ENCODE measurements at regions not wholly inside any gene's neighbourhood (a gene's known extent, or its start where the extent isn't known, plus 50 kb on each side); places are given as distances from the start of the nearest gene placed in this dataset.
A peak's percentile ranks its signal among the peaks of the same experiment; 100 is the strongest.

DNA sequence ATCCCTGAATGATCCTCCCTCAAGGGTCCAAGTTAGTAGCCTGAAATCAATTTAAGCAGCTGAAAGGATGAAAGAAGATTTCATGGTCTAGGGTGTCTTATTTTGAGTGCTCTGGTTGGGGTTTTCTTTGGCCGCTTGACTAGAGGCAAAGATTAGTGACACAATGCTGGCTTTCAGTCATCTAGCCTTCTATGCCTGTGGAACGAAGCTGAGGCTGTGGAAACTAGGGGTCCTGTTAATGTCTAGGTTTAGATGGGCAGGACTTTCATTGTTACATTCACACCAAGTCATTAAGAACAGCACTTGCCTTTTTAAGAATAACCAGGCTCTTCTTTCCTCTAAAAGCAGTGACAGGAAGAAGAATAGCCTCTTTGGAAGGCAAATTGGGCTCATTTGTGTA lies 253.8 kb upstream of the E2F7 start:
- no peak for DNase-seq (ENCODE audit: low read depth)
- TF ChIP-seq, protein P1, sequence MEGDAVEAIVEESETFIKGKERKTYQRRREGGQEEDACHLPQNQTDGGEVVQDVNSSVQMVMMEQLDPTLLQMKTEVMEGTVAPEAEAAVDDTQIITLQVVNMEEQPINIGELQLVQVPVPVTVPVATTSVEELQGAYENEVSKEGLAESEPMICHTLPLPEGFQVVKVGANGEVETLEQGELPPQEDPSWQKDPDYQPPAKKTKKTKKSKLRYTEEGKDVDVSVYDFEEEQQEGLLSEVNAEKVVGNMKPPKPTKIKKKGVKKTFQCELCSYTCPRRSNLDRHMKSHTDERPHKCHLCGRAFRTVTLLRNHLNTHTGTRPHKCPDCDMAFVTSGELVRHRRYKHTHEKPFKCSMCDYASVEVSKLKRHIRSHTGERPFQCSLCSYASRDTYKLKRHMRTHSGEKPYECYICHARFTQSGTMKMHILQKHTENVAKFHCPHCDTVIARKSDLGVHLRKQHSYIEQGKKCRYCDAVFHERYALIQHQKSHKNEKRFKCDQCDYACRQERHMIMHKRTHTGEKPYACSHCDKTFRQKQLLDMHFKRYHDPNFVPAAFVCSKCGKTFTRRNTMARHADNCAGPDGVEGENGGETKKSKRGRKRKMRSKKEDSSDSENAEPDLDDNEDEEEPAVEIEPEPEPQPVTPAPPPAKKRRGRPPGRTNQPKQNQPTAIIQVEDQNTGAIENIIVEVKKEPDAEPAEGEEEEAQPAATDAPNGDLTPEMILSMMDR (conservative IDR thresholded peaks at IDR 0.05; ENCODE audit: control insufficient read depth, insufficient read depth, low read depth, low read length), result no peak
- no peak overlapping the region for H3K4me3 ChIP-seq (ENCODE audit: control insufficient read depth, low read depth, low read length)

DNA sequence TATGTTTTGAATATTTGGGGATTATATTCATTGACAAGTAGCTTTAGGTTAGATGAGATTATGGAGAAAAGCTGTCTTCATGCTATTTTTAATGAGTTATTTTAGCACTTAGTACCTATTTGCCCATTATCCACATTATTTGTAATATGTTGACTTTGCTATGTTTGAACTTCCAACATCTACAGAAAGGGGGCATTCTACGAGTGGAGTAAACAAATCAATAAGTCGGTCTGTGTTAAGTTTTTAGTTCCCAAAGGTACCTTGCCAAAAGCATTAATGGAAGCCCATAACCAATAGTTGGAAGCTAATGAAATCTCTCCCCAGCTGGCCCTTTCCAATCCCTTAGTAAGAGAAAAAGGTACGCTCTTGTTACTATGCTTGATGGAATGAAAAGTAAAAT lies 250.0 kb upstream of the E2F7 start:
- no peak overlapping the region for H3K4me3 ChIP-seq (ENCODE audit: control insufficient read depth, low read depth, low read length)
- TF ChIP-seq, protein P1 (conservative IDR thresholded peaks at IDR 0.05; ENCODE audit: control insufficient read depth, insufficient read depth, low read depth, low read length), result no peak
- DNase-seq (ENCODE audit: low read depth), result no peak

DNA sequence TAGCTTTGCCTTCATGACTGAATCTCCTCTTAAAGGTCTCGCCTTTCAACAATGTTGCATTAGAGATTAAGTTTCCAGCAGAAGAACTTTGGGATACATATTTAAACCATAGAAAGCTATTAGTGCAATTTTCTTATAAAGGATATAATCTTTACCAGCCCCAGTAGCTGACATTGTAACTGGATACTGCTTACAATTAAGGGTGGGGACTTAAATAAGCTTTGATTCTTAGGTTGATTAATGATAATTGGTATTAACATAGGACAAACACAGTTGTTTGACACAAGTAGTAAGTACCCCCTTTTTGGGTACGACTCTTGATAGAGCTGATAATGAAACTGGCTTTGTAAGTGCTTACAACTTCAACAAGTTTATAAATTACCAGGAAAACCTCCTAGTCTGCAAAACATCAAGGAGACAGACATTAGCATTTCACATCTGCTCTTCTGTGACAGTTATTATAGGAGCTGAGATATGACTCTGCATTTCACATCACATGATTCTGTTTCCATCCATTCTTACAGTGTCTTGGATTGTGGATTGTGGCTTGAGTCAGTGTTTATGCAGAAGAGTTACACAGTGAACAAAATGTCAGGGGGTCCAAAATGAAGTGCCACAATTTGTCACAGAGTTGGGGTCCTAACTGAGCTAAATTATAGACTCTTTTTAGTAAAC lies 249.1 kb upstream of the E2F7 start:
- no peak for DNase-seq (ENCODE audit: low read depth)
- TF ChIP-seq, protein P1 (conservative IDR thresholded peaks at IDR 0.05; ENCODE audit: control insufficient read depth, insufficient read depth, low read depth, low read length), result no peak
- no peak overlapping the region for H3K4me3 ChIP-seq (ENCODE audit: control insufficient read depth, low read depth, low read length)

DNA sequence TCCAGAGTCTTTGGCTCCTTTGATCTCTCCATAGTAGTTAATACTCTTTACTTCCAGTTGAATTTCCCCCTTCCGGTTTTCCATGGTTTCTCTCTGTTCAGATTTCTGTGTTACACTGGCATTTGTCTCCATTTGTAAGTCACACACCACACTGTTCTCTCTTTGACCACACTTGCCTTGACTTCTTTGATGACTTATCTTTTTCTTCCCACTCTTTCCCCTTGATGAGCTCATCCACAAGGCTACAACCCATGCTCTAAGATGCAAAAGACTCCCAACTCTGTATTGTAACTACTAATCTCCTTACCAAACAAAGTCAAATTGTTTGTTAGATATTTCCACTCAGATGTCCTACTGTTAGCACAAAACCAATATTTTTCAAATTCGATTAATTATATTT lies 242.7 kb upstream of the E2F7 start:
- peak; percentile 47 for DNase-seq (ENCODE audit: low read depth)
- no peak overlapping the region for H3K4me3 ChIP-seq (ENCODE audit: control insufficient read depth, low read depth, low read length)
- TF ChIP-seq, protein P1 (conservative IDR thresholded peaks at IDR 0.05; ENCODE audit: control insufficient read depth, insufficient read depth, low read depth, low read length), result no peak

DNA sequence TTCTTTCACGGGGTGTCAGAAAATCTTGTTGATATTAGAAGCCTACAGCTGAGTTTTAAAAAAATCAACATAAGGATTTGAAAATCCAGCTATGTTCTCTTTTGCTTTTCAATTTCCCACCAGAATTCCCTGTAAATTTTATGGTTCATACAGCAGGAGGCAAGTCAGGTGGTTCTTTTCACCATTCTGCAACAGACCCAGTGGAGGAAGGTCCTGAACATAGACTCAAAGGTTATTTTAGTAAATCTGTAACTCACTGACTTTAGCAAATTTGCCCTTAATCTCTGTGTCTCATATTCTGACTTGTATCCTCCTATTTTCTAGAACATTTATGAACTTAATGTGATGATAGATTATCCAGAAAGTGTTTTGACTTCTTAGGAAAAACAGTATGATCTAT lies 235.4 kb upstream of the E2F7 start:
- TF ChIP-seq, protein P1 (conservative IDR thresholded peaks at IDR 0.05; ENCODE audit: control insufficient read depth, insufficient read depth, low read depth, low read length), result no peak
- DNase-seq (ENCODE audit: low read depth), result no peak

DNA sequence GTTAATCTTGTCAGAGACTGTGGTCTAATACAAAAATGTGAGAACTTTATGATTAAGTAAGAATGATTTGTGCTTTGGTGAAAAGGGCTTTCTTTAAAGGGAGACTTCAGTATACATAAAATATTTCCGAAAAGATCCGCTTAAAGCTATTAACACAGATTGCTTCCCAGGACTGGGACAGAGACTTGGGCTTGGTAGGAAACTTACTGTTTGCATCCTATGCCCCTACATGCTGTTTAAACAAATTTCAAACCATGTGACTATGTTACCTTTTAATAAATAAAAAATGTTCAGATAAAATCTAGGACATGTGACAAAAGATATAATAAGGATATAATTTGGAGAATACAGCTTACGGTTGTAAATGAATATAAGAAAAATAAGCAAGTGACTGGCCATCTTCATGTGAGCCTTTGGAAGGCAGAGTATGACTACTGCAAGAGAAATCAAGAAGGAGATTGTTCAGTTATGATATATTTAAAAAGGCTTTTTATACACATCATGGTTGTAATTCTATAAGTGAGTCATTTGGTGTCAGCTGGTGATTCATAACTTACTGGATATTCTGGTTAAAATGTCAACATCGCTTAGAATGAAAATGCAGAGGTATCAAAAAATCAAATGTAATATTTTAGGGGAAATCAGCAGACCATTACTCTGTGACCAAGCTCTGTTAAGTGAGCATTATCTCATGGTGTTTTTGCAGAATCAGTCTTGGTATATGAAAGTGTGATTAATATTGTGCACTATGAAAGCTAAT lies 234.7 kb upstream of the E2F7 start:
- DNase-seq (ENCODE audit: low read depth), result peak; percentile 88
- no peak overlapping the region for H3K4me3 ChIP-seq (ENCODE audit: control insufficient read depth, low read depth, low read length)
- TF ChIP-seq, protein P1 (conservative IDR thresholded peaks at IDR 0.05; ENCODE audit: control insufficient read depth, insufficient read depth, low read depth, low read length), result no peak

More for the DNA sequence above, 235.4 kb upstream of the E2F7 start:
- no peak overlapping the region for H3K4me3 ChIP-seq (ENCODE audit: control insufficient read depth, low read depth, low read length)
